ENCODE measurements at regions not wholly inside any gene's neighbourhood (a gene's known extent, or its start where the extent isn't known, plus 50 kb on each side); places are given as distances from the start of the nearest gene placed in this dataset.

- TF ChIP-seq CTCF (IDR thresholded peaks at IDR 0.05) (no peak), POLR2A (IDR thresholded peaks at IDR 0.05) (no peak)
Measured at GRCh38 chr12:39071611-39072010, 166.2 kb upstream of the CPNE8 start.

Data from testis (tissue), 2 donors.